Posterior cingulate gyrus (tissue), 11 donors: ENCODE measurements at regions not wholly inside any gene's neighbourhood (a gene's known extent, or its start where the extent isn't known, plus 50 kb on each side); places are given as distances from the start of the nearest gene placed in this dataset.
"Not testable (repeated sequence)": the region's sequence is repeated elsewhere in the genome, so short reads cannot be mapped to it uniquely, and the experiment has no call there.

Experiments used
- DNase-seq, 10 donors: peaks; one replicate each; pipeline versions ENCODE4 v3.0.0 to v3.0.0-alpha.2; 2020 to 2021; ENCODE audit warnings: mixed read lengths in 3 of 10
- intact Hi-C: fragments of 100-400 bp; cut with DNase I; formaldehyde crosslinking; loops from one replicate; pipeline ENCODE4 v1.15.1; 2023

DNA sequence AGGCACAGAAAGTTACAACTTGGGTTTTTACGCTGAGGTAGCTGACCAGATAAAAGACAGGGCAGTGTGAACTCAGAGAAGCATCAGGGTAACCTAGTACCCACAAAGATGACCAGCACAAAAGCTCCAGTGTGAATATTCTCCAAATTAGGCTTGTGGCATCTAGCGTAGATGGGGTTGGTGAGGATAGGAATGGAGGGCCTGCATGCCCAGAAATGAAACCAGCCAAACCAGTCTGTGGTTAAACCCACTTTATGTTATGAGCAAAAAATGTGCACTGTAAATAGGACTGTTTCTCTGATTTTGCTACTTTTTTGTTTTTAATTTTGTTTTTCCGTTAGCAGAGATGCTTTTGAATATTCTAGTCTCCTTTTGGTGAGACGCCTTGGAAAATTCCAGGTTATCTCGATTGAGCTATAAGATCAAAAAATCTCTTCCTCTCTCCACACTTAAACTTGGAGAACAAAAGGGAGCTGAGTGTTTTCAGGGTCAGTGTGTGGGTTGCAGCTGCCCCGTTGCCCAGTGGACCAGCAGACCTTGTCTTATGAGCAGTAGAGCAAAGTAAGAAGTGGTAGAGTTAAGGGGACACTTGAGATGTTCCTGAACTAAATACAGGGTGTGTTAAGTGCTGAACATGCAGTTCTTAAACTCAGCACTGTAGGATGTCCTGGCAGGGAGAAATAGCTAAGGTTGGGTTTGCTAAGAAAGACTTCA is 132.9 kb downstream of the C3orf38 start:
- DNase-seq: no peak
- intact Hi-C loops: no loop called here

GRCh38 chr3:88283242-88283592 is 133.5 kb downstream of the C3orf38 start:
- no peak for DNase-seq
- intact Hi-C loops: no loop called here

DNA sequence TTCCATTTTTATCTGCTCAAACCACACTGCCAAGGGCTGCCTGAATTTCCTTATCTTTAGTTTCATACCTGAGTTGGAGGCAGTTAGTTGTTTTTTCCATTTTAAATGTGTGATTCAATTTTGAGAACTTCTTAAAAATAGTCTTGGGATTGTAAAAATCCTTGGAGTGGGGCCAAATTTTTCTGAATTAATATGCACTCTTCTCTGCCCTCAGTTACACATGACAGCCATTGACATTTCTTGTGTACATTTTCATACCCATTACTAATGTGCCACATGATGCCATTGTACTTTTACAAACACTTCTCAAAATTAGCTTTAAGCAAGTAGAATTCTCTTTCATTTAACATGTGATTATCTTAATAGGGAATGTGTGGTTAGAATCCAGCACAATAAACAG is 141.7 kb downstream of the C3orf38 start:
- DNase-seq: no peak
- intact Hi-C loops: no loop called here

GRCh38 chr3:88298189-88298588 is 148.4 kb downstream of the C3orf38 start:
- intact Hi-C loops: no loop called here
- no peak for DNase-seq

DNA sequence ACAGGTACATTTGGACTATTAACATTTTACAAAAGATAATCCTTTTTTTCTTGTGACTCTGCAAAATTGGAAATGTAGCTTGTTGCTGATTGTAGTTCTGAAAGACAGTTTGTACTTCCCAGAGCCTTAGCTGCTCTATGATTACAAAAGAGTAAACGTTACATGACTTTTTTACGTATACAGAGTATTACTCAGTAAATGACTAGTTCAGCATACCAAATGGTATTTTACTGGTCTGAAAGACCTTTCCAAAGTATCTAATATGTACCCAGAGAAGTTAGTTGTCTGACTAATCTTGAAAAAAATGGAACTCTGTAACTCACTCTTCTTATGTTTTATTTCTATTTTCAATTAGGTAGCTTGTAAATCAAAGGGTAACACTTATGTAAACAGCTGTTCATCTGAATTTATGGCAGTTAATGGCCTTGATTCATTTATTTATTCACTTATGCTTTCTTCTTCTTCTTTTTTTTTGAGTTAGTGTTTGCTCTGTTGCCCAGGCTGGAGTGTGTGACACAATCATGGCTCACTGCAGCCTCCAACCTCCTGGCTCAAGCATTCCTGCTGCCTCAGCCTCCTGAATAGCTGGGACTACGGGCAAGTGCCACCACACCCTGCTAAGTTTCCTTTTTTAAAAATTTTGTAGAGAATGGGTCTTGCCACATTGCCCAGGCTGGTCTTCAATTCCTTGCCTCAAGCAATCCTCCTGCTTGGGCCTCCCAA is 151.7 kb downstream of the C3orf38 start:
- intact Hi-C loops: no loop called here
- DNase-seq: no peak

- no peak for DNase-seq
- intact Hi-C loops: no loop called here
Observed at GRCh38 chr3:88301996-88302393, 152.2 kb downstream of the C3orf38 start.

- intact Hi-C loops: not testable (repeated sequence)
Observed at GRCh38 chr3:88303331-88303904, 153.7 kb downstream of the C3orf38 start.

DNA sequence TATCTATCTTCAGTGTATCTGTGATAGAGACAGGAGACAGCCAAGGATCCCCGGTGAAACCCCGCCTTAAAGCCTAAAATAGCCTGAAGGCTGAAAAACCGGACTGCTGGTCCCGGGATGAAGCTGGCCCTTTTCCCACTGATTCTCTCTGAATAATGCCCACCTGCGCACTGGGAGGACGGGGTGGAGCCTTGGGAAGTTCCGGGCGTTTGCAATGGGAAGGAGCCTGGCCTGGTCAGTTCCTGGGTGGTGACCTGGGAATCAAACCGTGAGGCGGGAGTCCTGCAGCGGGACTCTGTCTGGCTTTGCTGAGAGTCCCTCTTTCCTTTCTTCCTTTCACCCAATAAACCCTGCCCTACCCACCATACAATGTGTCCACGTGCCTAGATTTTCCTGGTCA is 157.9 kb downstream of the C3orf38 start:
- intact Hi-C loops: no loop called here
- peak in 1 of 10 donors; percentile 42 for DNase-seq

More at GRCh38 chr3:88303331-88303904, 153.7 kb downstream of the C3orf38 start:
- DNase-seq: peak in 1 of 10 donors; percentile 70

- no peak for DNase-seq
- intact Hi-C loops: no loop called here
Observed at GRCh38 chr3:88311826-88312225, 162.1 kb downstream of the C3orf38 start.

DNA sequence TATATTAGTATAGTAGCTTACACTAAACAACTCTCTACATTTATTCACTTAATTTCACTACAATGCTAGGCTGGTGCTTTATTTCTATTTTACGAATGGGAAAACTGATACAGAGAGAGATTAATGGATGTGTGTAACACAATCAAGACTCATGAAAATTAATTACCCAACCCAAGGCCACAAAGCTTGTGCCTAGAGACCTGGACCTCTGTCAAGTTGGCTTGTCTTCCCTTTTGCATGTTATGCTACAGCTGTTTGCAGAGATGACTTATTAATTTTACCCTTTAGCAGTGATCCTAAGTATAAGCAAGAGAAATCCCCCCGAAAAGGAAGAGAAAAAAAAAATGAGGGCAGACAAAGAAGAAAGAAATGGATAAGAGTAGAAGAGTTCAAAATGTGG is 162.5 kb downstream of the C3orf38 start:
- intact Hi-C loops: no loop called here
- DNase-seq: no peak

DNA sequence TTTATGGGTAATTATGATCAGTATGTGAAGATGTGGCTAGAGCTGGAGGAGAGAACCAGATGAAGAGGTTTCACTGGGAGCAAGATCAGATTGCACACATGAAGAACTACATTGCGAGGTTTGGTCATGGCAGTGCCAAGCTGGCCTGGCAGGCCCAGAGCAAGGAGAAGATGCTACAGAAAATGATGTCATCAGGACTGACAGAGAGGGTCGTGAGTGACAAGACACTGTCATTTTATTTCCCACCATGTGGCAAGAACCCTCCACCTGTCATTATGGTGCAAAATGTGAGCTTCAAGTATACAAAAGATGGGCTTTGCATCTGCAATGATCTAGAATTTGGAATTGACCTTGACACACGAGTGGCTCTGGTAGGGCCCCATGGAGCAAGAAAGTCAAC is 168.3 kb downstream of the C3orf38 start:
- intact Hi-C loops: no loop called here
- no peak for DNase-seq

DNA sequence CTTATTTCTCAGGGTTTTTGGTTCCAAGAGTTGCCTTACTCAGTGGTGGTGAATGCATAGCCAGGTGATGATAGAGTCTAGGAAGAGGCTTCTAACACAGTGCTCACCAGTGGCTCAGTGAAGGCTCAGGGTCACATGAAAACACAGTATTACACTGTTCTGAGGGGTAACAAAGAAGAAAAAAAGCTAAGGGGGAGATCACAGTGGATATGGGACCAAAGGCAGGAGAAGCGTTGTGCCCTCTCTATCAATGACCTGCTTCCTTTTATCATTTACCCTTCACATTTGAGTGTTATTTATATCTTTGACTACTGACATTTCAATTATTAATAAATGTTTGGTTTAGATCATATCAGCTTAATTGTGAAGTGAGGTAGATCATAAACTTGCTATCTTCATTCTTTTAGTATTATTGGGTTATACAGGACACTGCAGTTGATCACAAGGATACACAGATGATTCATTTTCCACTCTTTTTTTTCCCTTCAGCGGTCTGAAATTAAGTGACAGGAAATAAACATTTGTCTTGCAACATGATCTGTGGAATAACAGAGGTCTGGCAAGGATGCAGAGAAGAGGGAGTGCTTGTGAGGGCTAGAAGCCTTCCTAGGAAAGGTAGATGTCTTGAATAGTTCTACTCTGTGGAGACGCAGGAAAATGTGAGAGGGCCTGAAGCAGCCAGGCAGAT is 171.7 kb downstream of the C3orf38 start:
- intact Hi-C loops: no loop called here
- DNase-seq: no peak

- intact Hi-C loops: no loop called here
- DNase-seq: no peak
Observed at GRCh38 chr3:88324788-88325187, 175.0 kb downstream of the C3orf38 start.

DNA sequence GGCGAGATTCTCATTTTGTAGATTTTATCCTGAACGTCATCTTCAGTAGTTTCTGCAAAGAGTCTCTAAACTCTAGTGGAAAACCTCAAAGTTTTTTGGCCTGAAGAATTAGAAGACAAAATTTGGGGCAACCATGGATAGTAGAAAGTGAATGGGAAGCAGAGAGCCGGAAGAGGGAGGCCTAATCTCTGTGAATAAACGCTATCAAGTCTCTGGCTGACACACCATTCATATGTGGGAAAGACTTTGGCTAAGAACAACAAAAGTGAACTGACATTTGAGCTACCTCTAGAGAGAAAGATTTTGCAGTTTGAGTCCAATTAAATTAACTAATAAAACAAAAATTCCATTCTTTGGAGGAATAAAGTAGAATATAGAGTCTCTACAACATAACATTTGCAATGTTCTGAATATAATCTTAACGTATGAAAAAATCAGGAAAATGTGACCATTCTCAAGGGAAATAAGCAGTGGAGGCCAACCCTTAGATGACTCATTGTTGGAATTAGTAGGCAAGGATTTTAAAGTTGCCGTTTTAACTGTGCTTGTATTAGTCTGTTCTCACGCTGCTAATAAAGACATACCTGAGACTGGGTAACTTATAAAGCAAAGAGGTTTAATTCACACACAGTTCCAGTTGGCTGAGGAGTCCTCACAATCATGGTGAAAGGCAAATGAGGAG is 184.6 kb downstream of the C3orf38 start:
- DNase-seq: no peak
- intact Hi-C loops: no loop called here

DNA sequence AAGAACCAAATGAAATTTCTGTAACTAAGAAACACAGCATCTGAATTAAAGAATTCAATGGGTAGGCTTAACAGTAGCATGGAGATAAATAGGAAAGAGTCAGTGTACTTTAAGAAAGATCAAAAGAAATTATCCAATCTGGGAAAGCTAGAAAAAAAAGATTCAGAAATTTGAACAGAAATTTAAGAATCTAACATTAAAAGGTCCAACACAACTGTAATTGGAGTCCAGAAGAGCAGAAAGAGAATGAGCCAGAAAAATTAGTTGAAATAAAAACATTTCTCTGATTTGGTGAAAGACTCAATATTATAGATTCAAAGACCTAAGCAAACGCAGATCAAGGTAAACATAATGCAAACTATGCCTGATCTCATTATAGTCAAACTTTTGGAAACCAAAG is 187.1 kb downstream of the C3orf38 start:
- DNase-seq: no peak
- intact Hi-C loops: no loop called here

GRCh38 chr3:88343264-88343663 is 193.5 kb downstream of the C3orf38 start:
- DNase-seq: no peak
- intact Hi-C loops: no loop called here

GRCh38 chr3:88346643-88347042 is 196.9 kb downstream of the C3orf38 start:
- no peak for DNase-seq
- intact Hi-C loops: no loop called here

- intact Hi-C loops: no loop called here
- DNase-seq: no peak
Observed at GRCh38 chr3:88362428-88362827, 212.7 kb downstream of the C3orf38 start.

GRCh38 chr3:88364926-88365325 is 215.2 kb downstream of the C3orf38 start:
- DNase-seq: no peak
- intact Hi-C loops: no loop called here

DNA sequence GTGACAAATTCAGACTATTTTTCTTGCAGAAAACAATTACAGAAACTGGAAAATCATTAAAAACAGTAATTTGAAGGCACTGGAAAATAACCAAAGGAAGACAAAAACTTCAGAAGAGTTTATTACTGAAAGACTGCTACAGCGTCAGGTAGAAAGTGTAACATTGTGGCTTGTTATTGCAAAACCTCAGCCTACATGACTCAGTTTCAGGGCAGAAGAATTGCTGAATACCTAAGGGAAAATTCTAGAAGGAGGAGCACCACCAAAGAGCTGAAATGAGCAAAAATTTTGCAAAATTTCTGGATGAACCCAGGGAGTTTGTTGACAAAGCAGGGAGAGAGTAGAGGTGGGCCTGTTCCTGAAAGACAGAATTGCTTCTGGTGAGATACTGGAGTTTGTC is 219.6 kb downstream of the C3orf38 start:
- no peak for DNase-seq
- intact Hi-C loops: no loop called here

DNA sequence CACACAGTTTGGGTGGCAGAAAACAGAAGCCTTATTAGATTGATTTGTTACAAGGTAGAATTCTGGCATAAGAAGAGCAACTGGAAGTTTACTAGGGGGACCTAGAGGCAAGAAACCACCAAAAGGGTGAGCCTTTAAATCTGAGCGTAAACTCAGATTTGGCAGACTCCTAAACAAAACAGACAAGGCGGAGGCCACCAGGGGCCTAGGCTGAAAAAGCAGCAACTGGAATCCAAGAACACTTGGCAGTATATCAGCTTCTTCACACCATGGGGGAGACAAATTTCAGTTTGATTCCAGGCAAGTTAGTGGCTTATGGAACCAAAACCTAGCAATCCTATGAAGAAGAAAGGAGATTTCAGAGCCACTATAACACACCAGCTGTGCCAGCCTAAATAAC is 220.0 kb downstream of the C3orf38 start:
- DNase-seq: no peak
- intact Hi-C loops: no loop called here
